Natural killer cell (primary cell): ENCODE measurements at regions not wholly inside any gene's neighbourhood (a gene's known extent, or its start where the extent isn't known, plus 50 kb on each side); places are given as distances from the start of the nearest gene placed in this dataset.

Source experiments
- ATAC-seq, 3 donors: fragments of 150-1000 bp in 2 of 3; fragments of 200-7000 bp in 1 of 3; cut with Tn5 transposase; 1 replicate in 1 of 3; 2 replicates in 2 of 3; pipeline ENCODE4 v1.10.0; 2021; ENCODE audit warnings: mild to moderate bottlenecking in 2 of 3, moderate library complexity in 2 of 3
- DNase-seq, 2 donors: peaks; one replicate each; pipeline versions ENCODE4 v3.0.0 to v3.0.0-alpha.2; 2013 to 2021; ENCODE audit warnings: mixed read lengths in 1 of 2
- H3K27ac ChIP-seq: one replicate; pipeline ENCODE4 v1.5.1; 2013; ENCODE audit warnings: mild to moderate bottlenecking, low read length
- H3K27me3 ChIP-seq: one replicate; pipeline ENCODE4 v1.6.1; 2013; ENCODE audit warnings: low read length; ENCODE audit not compliant: control insufficient read depth, insufficient read depth
- H3K36me3 ChIP-seq: one replicate; pipeline ENCODE4 v1.6.1; 2013; ENCODE audit warnings: low read length; ENCODE audit not compliant: control insufficient read depth, insufficient read depth
- H3K4me1 ChIP-seq: one replicate; pipeline ENCODE4 v1.6.1; 2013; ENCODE audit warnings: low read length; ENCODE audit not compliant: control insufficient read depth, insufficient read depth
- H3K4me3 ChIP-seq: one replicate; pipeline ENCODE4 v1.5.1; 2013; ENCODE audit warnings: low read length
- H3K9me3 ChIP-seq: one replicate; pipeline ENCODE4 v1.6.1; 2013; ENCODE audit warnings: low read length; ENCODE audit not compliant: control insufficient read depth, insufficient read depth
- H3K27ac Mint-ChIP-seq, 2 donors: one replicate each; pipeline ENCODE4 v1.8.0; 2022; ENCODE audit warnings: mild to moderate bottlenecking in 2 of 2, mixed read lengths in 2 of 2, moderate library complexity in 1 of 2
- H3K27me3 Mint-ChIP-seq, 2 donors: one replicate each; pipeline ENCODE4 v1.8.0; 2022; ENCODE audit warnings: low read depth in 2 of 2, mixed read lengths in 2 of 2
- H3K36me3 Mint-ChIP-seq: one replicate; pipeline ENCODE4 v1.8.0; 2022; ENCODE audit warnings: mixed read lengths
- H3K4me1 Mint-ChIP-seq, 2 donors: one replicate each; pipeline ENCODE4 v1.8.0; 2022; ENCODE audit warnings: mixed read lengths in 2 of 2
- H3K4me3 Mint-ChIP-seq: one replicate; pipeline ENCODE4 v1.8.0; 2022; ENCODE audit warnings: mild to moderate bottlenecking, moderate library complexity, mixed read lengths
- H3K9me3 Mint-ChIP-seq, 2 donors: one replicate each; pipeline ENCODE4 v1.8.0; 2022; ENCODE audit warnings: mixed read lengths in 2 of 2
- CTCF ChIP-seq: fragments of 200-600 bp; IDR thresholded peaks from one replicate; pipeline ENCODE4 v1.8.0; 2022; ENCODE audit warnings: antibody characterized with exemption
- WGBS: methylation state at CpG from one replicate; pipeline ENCODE4 v1.1.7; 2013; ENCODE audit warnings: missing lambda C conversion rate; ENCODE audit not compliant: insufficient coverage; 5-methylcytosine and 5-hydroxymethylcytosine counted together
- intact Hi-C: fragments of 100-400 bp; cut with micrococcal nuclease; formaldehyde crosslinking; loops from one replicate; pipeline ENCODE4 v1.14.2; 2022

DNA sequence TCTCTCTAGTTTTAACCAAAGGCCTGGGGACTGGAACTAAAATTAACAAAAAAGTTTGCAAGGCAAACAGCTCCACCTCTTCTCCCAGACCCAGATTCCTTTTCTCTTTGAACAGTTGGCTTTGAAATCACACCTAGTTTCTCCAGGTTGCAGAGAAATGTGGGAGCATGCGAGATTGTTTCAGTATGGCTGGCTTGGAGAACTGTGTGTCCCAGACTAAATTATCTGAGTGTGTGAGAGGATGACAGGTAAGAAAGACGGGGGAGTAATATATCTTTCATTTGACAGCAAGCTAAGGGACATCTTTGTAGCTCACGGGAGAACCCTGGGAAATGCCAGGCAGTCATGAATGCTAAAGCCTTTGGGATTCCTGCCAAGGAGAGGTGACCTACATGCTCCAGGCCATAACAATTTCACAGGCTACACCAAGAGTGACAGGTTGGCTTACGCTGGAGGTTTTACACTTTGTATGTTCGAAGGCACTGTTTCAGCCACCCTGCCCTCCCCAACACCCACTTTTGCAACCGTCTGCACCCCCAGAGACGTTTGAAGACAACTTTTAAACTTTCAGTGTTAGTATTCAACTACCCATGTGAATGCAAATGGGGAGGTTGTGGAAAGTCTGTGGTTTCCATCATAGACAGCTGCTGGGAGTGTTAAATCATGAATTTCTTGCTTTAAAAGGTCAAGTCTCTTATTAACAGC, 109.3 kb upstream of the SNX19 start:
- Mint-ChIP-seq H3K9me3 (no peaks in the 10 kb centered on the region), H3K4me1 (no peaks in the 10 kb centered on the region), H3K4me3 (no peak overlapping the region), H3K36me3 (no peaks in the 10 kb centered on the region), H3K27me3 (peaks cover 0 to 6% of the 10 kb centered on the region in 2 donors), H3K27ac (no peak overlapping the region)
- 78% methylated on average over 7 of the region's 7 CpGs for WGBS
- ATAC-seq = no peak
- Histone ChIP-seq H3K27ac (no peak overlapping the region), H3K4me1 (no peaks in the 10 kb centered on the region), H3K36me3 (no peaks in the 10 kb centered on the region), H3K9me3 (no peaks in the 10 kb centered on the region), H3K4me3 (no peak overlapping the region), H3K27me3 (no peaks in the 10 kb centered on the region)
- intact Hi-C loops = no loop called here
- no peak for DNase-seq
- no peak for TF ChIP-seq CTCF

DNA sequence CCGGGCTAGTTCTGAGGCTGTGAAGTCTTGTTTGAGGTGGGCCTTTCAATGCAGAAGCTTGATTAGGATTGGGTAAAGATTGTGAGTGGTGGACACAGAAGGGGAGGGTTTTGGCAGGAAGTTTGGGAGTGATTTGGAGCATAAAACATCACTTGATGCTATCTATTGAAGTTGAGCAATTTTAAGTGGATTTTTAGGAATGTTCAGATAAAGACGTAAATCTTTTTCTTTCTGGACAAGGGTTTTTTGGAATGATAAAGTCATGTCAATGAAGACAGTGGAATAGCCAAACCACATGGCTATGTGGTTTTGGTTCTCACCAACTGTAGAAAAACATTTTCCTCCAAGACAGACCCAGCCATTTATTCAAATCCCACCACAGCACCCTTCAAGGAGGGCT, 111.2 kb upstream of the SNX19 start:
- Mint-ChIP-seq H3K36me3 (no peaks in the 10 kb centered on the region), H3K27me3 (peaks cover 0 to 6% of the 10 kb centered on the region in 2 donors), H3K4me3 (no peak overlapping the region), H3K4me1 (no peaks in the 10 kb centered on the region), H3K27ac (no peak overlapping the region), H3K9me3 (no peaks in the 10 kb centered on the region)
- DNase-seq (no peak), ATAC-seq (no peak)
- WGBS = 84% methylated on average over 2 of the region's 2 CpGs
- H3K36me3 ChIP-seq = no peaks in the 10 kb centered on the region
- H3K9me3 ChIP-seq = no peaks in the 10 kb centered on the region
- intact Hi-C loops = no loop called here
- no peak overlapping the region for H3K27ac ChIP-seq
- no peaks in the 10 kb centered on the region for H3K4me1 ChIP-seq
- no peak overlapping the region for H3K4me3 ChIP-seq
- H3K27me3 ChIP-seq = no peaks in the 10 kb centered on the region
- no peak for TF ChIP-seq CTCF

DNA sequence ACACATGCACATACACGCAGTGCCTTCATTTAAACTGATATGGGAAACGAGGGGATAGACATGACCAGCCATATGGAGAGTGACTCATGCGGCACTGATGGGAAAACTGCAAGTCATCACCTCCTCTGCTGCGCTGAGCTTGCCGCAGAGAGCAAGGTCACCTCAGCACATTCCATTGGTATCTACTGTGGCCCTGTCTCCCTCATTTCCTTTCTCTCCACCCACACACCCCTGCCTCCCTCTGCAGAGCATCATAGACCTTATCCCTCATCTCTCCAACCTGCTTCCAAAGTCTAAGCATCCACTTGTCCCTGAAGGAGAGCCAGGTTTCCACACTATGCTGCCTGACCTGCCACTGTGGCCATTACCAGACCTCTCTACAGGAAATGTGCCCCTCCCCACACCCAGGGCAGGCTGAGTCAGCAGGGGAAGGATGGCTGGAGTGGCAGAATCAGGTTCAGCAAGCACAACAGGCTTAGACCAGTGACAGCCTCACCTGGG, 116.9 kb upstream of the SNX19 start:
- ATAC-seq = no peak
- no peaks in the 10 kb centered on the region for H3K4me1 ChIP-seq
- Mint-ChIP-seq H3K27me3 (peaks cover 3 to 6% of the 10 kb centered on the region in 2 donors), H3K4me3 (no peak overlapping the region), H3K36me3 (no peaks in the 10 kb centered on the region), H3K27ac (no peak overlapping the region), H3K9me3 (no peaks in the 10 kb centered on the region), H3K4me1 (no peaks in the 10 kb centered on the region)
- intact Hi-C loops = no loop called here
- no peak overlapping the region for H3K27ac ChIP-seq
- WGBS = 62% methylated on average over 5 of the region's 5 CpGs
- no peaks in the 10 kb centered on the region for H3K9me3 ChIP-seq
- TF ChIP-seq CTCF = no peak
- DNase-seq = no peak
- H3K4me3 ChIP-seq = no peak overlapping the region
- H3K36me3 ChIP-seq = no peaks in the 10 kb centered on the region
- no peaks in the 10 kb centered on the region for H3K27me3 ChIP-seq

GRCh38 chr11:131036514-131036913, 120.2 kb upstream of the SNX19 start:
- no peaks in the 10 kb centered on the region for H3K36me3 Mint-ChIP-seq
- ATAC-seq (no peak), DNase-seq (no peak)
- no peaks in the 10 kb centered on the region for H3K9me3 Mint-ChIP-seq
- H3K4me3 ChIP-seq = no peak overlapping the region
- H3K36me3 ChIP-seq = no peaks in the 10 kb centered on the region
- no peak overlapping the region for H3K27ac ChIP-seq
- no peaks in the 10 kb centered on the region for H3K27me3 ChIP-seq
- H3K4me3 Mint-ChIP-seq = no peak overlapping the region
- H3K27me3 Mint-ChIP-seq = peaks cover 0 to 8% of the 10 kb centered on the region in 2 donors
- no peak overlapping the region for H3K27ac Mint-ChIP-seq
- no peaks in the 10 kb centered on the region for H3K4me1 ChIP-seq
- H3K9me3 ChIP-seq = no peaks in the 10 kb centered on the region
- no peaks in the 10 kb centered on the region for H3K4me1 Mint-ChIP-seq
- no peak for TF ChIP-seq CTCF
- WGBS = 92% methylated on average over 5 of the region's 5 CpGs
- intact Hi-C loops = no loop called here
